ENCODE measurements at regions not wholly inside any gene's neighbourhood (a gene's known extent, or its start where the extent isn't known, plus 50 kb on each side); places are given as distances from the start of the nearest gene placed in this dataset.

- Histone ChIP-seq H3K27me3 (ENCODE audit: control insufficient read depth, insufficient read depth, low read length) (no peaks in the 10 kb centered on the region), H3K4me3 (ENCODE audit: low read depth, low read length) (no peak overlapping the region), H3K36me3 (ENCODE audit: control insufficient read depth, insufficient read depth, low read length) (no peaks in the 10 kb centered on the region)
- TF ChIP-seq CTCF (IDR thresholded peaks at IDR 0.05; ENCODE audit: insufficient read depth, low read length, severe bottlenecking): peak; percentile 54
- peak; percentile 64 for DNase-seq (ENCODE audit: low read depth)
- no peak for FAIRE-seq
Measured at GRCh38 chr3:152524198-152525140, 255.7 kb downstream of the MBNL1 start.

GRCh38 chr3:152531717-152532116, 263.0 kb downstream of the MBNL1 start:
- no peak for TF ChIP-seq CTCF (IDR thresholded peaks at IDR 0.05; ENCODE audit: insufficient read depth, low read length, severe bottlenecking)
- H3K4me3 ChIP-seq (ENCODE audit: low read depth, low read length): no peak overlapping the region
- FAIRE-seq (no peak), DNase-seq (ENCODE audit: low read depth) (no peak)
- no peaks in the 10 kb centered on the region for H3K27me3 ChIP-seq (ENCODE audit: control insufficient read depth, insufficient read depth, low read length)
- H3K36me3 ChIP-seq (ENCODE audit: control insufficient read depth, insufficient read depth, low read length): no peaks in the 10 kb centered on the region

GRCh38 chr3:152538518-152538917, 269.8 kb downstream of the MBNL1 start:
- Histone ChIP-seq H3K4me3 (ENCODE audit: low read depth, low read length) (no peak overlapping the region), H3K36me3 (ENCODE audit: control insufficient read depth, insufficient read depth, low read length) (no peaks in the 10 kb centered on the region), H3K27me3 (ENCODE audit: control insufficient read depth, insufficient read depth, low read length) (no peaks in the 10 kb centered on the region)
- FAIRE-seq: no peak
- TF ChIP-seq CTCF (IDR thresholded peaks at IDR 0.05; ENCODE audit: insufficient read depth, low read length, severe bottlenecking): no peak
- no peak for DNase-seq (ENCODE audit: low read depth)

- H3K27me3 ChIP-seq (ENCODE audit: control insufficient read depth, insufficient read depth, low read length): no peaks in the 10 kb centered on the region
- no peak overlapping the region for H3K4me3 ChIP-seq (ENCODE audit: low read depth, low read length)
- no peaks in the 10 kb centered on the region for H3K36me3 ChIP-seq (ENCODE audit: control insufficient read depth, insufficient read depth, low read length)
- FAIRE-seq (no peak), DNase-seq (ENCODE audit: low read depth) (peak; percentile 13)
- peak; percentile 18 for TF ChIP-seq CTCF (IDR thresholded peaks at IDR 0.05; ENCODE audit: insufficient read depth, low read length, severe bottlenecking)
Measured at GRCh38 chr3:152539191-152539764, 270.5 kb downstream of the MBNL1 start.

GRCh38 chr3:152540120-152540519, 271.4 kb downstream of the MBNL1 start:
- FAIRE-seq: no peak
- H3K4me3 ChIP-seq (ENCODE audit: low read depth, low read length): no peak overlapping the region
- no peak for TF ChIP-seq CTCF (IDR thresholded peaks at IDR 0.05; ENCODE audit: insufficient read depth, low read length, severe bottlenecking)
- DNase-seq (ENCODE audit: low read depth): no peak
- H3K27me3 ChIP-seq (ENCODE audit: control insufficient read depth, insufficient read depth, low read length): no peaks in the 10 kb centered on the region
- no peaks in the 10 kb centered on the region for H3K36me3 ChIP-seq (ENCODE audit: control insufficient read depth, insufficient read depth, low read length)

All from bronchial epithelial cell (primary cell).